DMS 273 (cell line): ENCODE measurements at regions not wholly inside any gene's neighbourhood (a gene's known extent, or its start where the extent isn't known, plus 50 kb on each side); places are given as distances from the start of the nearest gene placed in this dataset.
"Not testable (repeated sequence)": the region's sequence is repeated elsewhere in the genome, so short reads cannot be mapped to it uniquely, and the experiment has no call there.

Source experiments
- DNase-seq: peaks from one replicate; lab custom pipeline; 2025; ENCODE audit not compliant: unreplicated experiment; lab: John Stamatoyannopoulos, UW

- DNase-seq: no peak
Observed at GRCh38 chr5:110917161-110917875, 154.2 kb upstream of the TSLP start.

- no peak for DNase-seq
Observed at GRCh38 chr5:110918683-110919082, 152.8 kb upstream of the TSLP start.

- DNase-seq: no peak
Observed at GRCh38 chr5:110923971-110924370, 147.5 kb upstream of the TSLP start.

- no peak for DNase-seq
Observed at GRCh38 chr5:110925398-110925797, 146.1 kb upstream of the TSLP start.

GRCh38 chr5:110925916-110926315 is 145.6 kb upstream of the TSLP start:
- DNase-seq: no peak

- DNase-seq: no peak
Observed at GRCh38 chr5:110932755-110933488, 138.6 kb upstream of the TSLP start.

GRCh38 chr5:110940136-110940535 is 131.4 kb upstream of the TSLP start:
- DNase-seq: no peak

- no peak for DNase-seq
Observed at GRCh38 chr5:110945874-110946436, 125.6 kb upstream of the TSLP start.

GRCh38 chr5:110951373-110951791 is 120.1 kb upstream of the TSLP start:
- no peak for DNase-seq

GRCh38 chr5:110956280-110956912 is 115.1 kb upstream of the TSLP start:
- DNase-seq: peak; percentile 75

- no peak for DNase-seq
Observed at GRCh38 chr5:110956913-110957813, 114.3 kb upstream of the TSLP start.

GRCh38 chr5:110957934-110958333 is 113.6 kb upstream of the TSLP start:
- no peak for DNase-seq

GRCh38 chr5:110963495-110963894 is 108.0 kb upstream of the TSLP start:
- no peak for DNase-seq

- DNase-seq: no peak
Observed at GRCh38 chr5:110965773-110966581, 105.5 kb upstream of the TSLP start.

- no peak for DNase-seq
Observed at GRCh38 chr5:110968246-110969005, 103.1 kb upstream of the TSLP start.

- DNase-seq: no peak
Observed at GRCh38 chr5:110969502-110969901, 102.0 kb upstream of the TSLP start.

- DNase-seq: peak; percentile 13
Observed at GRCh38 chr5:110973510-110973909, 98.0 kb upstream of the TSLP start.

- no peak for DNase-seq
Observed at GRCh38 chr5:110977915-110978314, 93.6 kb upstream of the TSLP start.

- not testable (repeated sequence) for DNase-seq
Observed at GRCh38 chr5:110985882-110986281, 85.6 kb upstream of the TSLP start.
